Activated T-helper 1 cell treated with anti-CD3 and anti-CD28 coated beads, Interleukin-2, amount 50 U/mL, for 16 hours (primary cell): ENCODE measurements at regions not wholly inside any gene's neighbourhood (a gene's known extent, or its start where the extent isn't known, plus 50 kb on each side); places are given as distances from the start of the nearest gene placed in this dataset.

Experiments used
- DNase-seq, 2 donors: peaks; one replicate each; pipeline ENCODE4 v3.0.0-alpha.2; 2020; ENCODE audit warnings: low read depth in 1 of 2, low spot score in 1 of 2

DNA sequence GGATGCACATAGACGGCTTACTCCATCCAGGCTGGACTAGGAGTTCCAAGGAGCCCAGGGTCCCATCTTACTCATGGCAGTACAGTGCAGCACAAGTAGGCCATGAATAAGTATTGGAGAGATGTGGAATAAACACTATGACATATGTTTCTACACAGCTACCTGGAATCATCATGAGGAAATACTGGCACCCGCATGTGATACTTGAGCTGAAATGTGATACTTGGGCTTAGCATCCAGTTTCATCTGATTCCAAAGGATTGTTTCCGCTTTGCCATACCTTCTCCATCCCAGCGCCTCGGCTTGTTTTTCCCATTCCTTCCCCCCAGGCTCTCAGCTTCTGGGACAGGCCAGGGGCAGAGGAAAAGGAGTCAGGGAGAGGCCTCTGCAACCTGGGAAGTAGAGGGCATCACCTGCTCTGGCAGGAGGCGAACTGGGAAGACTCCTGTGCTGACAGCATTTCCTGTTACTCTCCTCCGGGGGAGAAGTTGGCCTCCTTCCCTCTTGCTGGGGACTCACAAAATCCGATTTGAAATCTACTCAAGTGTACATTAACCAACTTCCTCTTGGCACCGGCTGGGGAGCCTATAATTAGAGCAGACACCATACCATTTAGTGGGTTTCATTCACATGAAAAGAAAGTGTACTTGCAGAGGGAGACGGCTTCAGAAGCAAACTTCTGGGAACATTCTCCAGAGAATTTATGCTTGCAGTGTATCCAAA lies 187.8 kb downstream of the MIAT start:
- DNase-seq, result no peak

GRCh38 chr22:26846076-26846475 lies 188.7 kb downstream of the MIAT start:
- DNase-seq, result no peak

DNA sequence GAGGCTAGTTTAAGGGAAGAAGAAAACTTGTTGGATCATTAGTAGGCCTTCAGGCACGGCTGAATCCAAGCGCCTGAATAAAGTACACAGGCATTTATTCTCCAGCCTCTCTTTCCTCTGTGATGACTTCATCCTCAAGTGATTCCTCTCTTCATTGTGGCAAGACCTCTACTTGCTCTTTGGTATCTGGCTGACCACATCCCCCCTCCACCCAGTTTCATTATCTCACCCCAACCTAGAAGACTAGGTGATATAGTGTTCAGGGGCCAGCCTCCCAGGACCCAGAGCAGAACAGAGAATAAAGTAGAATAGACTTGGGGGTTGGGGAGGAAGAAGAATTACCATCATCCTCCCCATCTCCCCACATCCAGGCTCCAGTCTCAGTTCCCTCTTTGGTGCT lies 189.3 kb downstream of the MIAT start:
- no peak for DNase-seq

DNA sequence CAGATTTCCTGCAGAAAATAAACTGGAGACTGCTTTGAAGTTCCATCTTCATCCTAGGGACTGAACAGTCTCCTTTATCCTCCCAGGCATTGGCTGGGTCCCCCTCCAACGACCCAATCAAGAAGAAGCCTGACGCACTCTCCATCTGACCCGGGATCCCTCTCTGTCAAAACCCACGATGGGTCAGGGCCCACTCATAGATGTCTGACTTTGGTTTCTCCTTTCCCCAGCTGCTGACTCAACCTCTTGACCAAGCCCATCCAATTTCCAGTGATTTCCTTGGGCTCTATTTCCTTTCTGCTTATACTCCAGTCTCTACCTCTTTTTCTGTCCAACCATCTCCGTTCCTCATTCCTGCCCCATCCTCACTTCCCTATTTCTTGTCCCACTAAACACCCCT lies 189.7 kb downstream of the MIAT start:
- no peak for DNase-seq

GRCh38 chr22:26847816-26848215 lies 190.4 kb downstream of the MIAT start:
- no peak for DNase-seq

DNA sequence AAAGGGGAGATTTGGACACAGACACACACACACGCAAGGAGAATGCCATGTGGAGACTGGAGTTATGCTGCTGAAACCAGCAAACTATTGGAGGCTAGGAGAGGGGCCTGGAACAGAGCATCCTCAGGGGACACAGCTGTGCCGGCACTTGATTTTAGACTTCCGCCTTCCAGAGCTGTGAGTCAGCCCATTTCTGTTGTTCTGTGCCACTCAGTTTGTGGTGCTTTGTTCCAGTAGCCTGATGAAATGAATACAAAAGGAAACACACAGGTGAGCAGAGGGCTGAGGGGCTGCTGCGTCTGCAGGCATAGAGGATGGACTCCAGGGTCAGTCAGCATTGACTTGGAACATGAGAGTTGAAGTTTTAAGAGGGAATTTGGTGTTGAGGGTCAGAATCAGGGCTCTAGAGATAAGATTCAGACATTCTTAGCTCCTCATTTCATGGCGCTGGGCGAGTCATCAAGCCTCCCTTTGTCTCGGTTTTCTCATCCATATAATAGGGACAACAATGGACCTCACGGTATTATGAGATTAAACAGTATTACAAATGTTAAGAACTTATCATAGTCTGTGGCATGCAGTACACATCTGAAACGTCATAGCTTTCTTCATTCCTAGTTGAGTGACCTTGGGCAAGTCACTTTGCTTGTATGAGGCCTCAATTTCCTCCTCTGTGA lies 191.0 kb downstream of the MIAT start:
- no peak for DNase-seq

GRCh38 chr22:26849575-26849974 lies 192.2 kb downstream of the MIAT start:
- DNase-seq, result no peak

DNA sequence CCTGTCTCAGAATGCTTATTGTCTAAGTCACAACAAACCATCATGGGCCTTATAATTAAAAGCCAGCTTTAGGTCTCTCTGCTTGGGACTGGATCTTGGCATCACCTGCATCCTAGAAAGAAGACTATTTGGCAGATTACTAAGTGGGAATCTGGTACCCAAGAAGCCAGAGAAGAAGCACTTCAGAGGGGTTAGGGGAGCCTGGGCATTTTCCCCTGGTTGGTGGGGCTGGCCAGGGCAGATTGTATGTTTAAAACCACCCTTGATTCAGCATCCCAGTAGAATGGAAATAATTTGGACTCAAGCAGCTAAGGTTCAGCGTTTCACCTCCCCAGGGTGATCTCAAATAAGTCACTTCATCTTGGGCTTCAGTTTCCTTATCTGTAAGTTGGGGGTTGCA lies 193.7 kb downstream of the MIAT start:
- DNase-seq, result no peak

- no peak for DNase-seq
These were observed 194.8 kb downstream of the MIAT start for GRCh38 chr22:26852176-26852575.

- no peak for DNase-seq
These were observed 195.7 kb downstream of the MIAT start for GRCh38 chr22:26853071-26853470.

DNA sequence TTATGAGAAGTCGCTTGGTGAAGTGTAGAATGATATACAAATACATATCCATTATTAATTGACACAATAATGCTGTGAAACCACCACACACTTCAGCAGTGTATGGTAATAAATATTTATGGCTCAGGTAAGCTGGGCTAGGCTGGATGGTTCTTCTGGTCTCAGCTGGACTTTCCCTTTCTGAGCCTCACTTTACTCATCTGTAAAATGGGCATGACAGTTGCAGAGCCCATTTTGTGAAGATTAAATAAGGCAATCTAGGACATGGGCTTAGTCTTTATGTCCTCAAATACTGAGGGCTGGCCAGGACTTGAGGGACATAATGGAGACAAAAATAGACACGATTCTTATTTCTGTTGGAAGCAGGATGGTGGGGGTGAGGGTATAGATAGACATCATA lies 196.1 kb downstream of the MIAT start:
- no peak for DNase-seq

- DNase-seq, result no peak
These were observed 199.8 kb downstream of the MIAT start for GRCh38 chr22:26857169-26857568.

DNA sequence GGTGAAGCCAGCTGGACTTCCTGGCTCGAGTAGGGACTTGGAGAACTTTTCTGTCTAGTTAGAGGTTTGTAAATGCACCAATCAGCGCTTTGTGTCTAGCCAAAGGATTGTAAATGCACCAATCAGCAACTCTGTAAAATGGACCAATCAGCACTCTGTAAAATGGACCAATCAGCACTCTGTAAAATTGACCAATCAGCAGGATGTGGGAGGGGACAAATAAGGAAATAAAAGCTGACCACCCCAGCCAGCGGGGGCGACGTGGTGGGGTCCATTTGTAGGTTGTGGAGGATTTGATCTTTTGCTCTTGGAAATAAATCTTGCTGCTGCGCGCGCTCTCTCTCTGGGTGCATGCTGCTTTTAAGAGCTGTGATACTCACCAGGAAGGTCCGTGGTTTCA lies 202.9 kb downstream of the MIAT start:
- DNase-seq, result no peak

DNA sequence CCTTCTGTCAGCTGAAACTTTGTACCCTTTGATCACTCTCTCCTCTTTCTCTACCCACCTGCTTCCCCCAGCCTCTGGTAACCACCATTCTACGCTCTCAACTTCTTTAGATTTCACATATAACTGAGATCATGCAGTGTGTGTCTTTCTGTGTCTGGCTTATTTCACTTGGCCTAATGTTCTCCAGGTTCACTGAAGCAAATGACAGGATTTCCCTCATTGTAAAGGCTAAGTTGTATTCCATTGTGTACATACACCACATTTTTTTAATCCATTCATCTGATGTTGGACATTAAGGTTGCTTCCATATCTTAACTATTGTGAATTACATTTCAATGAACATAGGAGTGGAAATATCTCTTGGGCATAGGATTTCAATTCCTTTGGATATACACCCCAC lies 207.6 kb downstream of the MIAT start:
- no peak for DNase-seq

- DNase-seq, result no peak
These were observed 226.0 kb downstream of the MIAT start for GRCh38 chr22:26883393-26883792.

- DNase-seq, result no peak
These were observed 227.5 kb downstream of the MIAT start for GRCh38 chr22:26884921-26885320.

DNA sequence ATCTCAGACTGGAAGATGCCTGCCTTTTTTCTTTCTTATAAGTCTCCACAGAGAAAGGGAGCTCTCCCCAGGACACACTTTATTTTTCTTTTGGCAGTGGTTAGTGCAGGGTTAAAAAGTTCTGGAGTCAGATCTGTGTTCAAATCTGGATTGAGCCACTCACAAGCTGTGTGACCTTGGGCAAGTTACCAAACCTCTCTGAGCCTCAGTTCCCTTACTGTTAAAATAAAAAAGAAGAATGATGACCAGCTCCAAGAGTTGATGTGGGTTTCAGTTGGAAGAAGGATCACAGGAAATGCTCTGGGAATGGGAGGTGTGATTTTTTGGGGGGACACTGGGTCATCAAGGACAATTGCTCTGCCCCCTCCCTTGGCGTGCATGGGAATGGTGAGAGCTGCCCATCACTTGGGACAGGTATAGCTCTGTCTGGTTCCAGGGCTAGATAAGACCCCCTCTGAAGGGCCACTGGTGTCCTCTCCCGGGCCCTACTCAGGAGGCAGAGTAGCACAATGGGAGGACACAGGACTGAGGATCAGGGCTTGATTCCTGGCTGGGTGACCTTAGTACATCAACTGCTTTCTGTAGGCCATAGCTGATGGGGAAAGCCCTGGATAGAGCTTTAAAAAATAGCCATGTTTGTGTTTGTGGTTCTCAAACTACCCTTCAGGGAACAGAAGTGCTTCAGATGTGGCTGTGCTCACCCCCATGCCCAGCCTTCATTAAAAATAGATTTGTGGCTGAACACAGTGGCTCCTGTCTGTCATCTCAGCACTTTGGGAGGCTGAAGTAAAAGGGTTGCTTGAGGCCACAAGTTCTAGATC lies 228.3 kb downstream of the MIAT start:
- no peak for DNase-seq

- no peak for DNase-seq
These were observed 230.1 kb downstream of the MIAT start for GRCh38 chr22:26887456-26887855.

GRCh38 chr22:26887916-26888315 lies 230.5 kb downstream of the MIAT start:
- no peak for DNase-seq

DNA sequence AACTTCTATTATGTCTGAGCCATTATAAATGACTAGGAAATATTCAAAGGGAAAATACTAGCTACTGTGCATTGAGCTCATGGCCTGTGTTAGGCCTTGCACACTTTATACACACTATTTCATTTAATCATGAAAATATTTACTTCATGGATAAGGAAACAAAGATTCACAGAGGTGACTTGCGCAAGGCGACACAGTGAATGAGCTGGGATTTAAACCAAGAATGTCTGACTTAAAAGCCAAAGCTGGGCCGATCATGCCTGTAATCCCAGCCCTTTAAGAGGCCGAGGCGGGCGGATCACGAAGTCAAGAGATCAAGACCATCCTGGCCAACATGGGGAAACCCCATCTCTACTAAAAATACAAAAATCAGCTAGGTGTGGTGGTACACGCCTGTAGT lies 231.5 kb downstream of the MIAT start:
- DNase-seq, result no peak

DNA sequence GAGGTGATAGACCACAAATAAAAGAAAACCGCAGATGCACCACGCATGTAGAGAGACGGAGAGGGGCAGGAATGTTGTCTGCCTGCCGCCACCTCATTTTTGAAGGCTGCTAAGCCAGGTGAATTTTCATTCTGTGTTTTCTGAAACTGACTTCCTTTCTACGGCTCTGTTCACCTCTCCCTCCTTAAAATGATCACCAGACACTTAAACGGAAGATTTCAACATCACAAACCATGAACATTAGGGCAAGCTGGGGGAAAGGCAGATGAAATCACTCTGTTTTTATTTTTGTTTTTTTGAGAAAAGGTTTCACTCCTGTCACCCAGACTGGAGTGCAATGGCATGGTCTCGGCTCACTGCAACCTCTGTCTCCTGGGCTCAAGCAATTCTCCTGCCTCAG lies 232.4 kb downstream of the MIAT start:
- no peak for DNase-seq

- no peak for DNase-seq
These were observed 233.5 kb downstream of the MIAT start for GRCh38 chr22:26890870-26891269.
